Neural progenitor cell (in vitro differentiated cells): ENCODE measurements at regions not wholly inside any gene's neighbourhood (a gene's known extent, or its start where the extent isn't known, plus 50 kb on each side); places are given as distances from the start of the nearest gene placed in this dataset.

Experiments
- DNase-seq: peaks from one replicate; pipeline ENCODE4 v3.0.0-alpha.2; 2016; ENCODE audit warnings: low spot score
- H2AFZ ChIP-seq: fragments of 200-600 bp; sonication (generic); replicated peaks from 2 replicates; pipeline ENCODE4 v1.6.1; 2016; ENCODE audit warnings: antibody characterized with exemption
- H3F3A ChIP-seq: fragments of 200-600 bp; sonication (generic); 2 replicates; pipeline ENCODE4 v1.6.1; 2016; ENCODE audit warnings: antibody characterized with exemption, low read depth
- H3K27ac ChIP-seq: fragments of 200-600 bp; sonication (generic); 2 replicates; pipeline ENCODE4 v1.5.1; 2016; ENCODE audit warnings: mild to moderate bottlenecking
- H3K27me3 ChIP-seq: fragments of 200-600 bp; sonication (generic); 2 replicates; pipeline ENCODE4 v1.6.1; 2016; ENCODE audit warnings: mild to moderate bottlenecking, moderate library complexity
- H3K36me3 ChIP-seq: fragments of 200-600 bp; sonication (generic); 2 replicates; pipeline ENCODE4 v1.5.1; 2016
- H3K4me1 ChIP-seq: fragments of 200-600 bp; sonication (generic); 2 replicates; pipeline ENCODE4 v1.6.1; 2016; ENCODE audit warnings: mixed run types
- H3K4me2 ChIP-seq: fragments of 200-600 bp; sonication (generic); 2 replicates; pipeline ENCODE4 v1.6.1; 2016
- H3K4me3 ChIP-seq: fragments of 200-600 bp; sonication (generic); 2 replicates; pipeline ENCODE4 v1.5.1; 2016
- H3K79me2 ChIP-seq: fragments of 200-600 bp; sonication (generic); 2 replicates; pipeline ENCODE4 v1.6.1; 2016; ENCODE audit warnings: low read depth
- H3K9ac ChIP-seq: fragments of 200-600 bp; sonication (generic); 2 replicates; pipeline ENCODE4 v1.6.1; 2016
- H3K9me3 ChIP-seq: fragments of 200-600 bp; sonication (generic); 2 replicates; pipeline ENCODE4 v1.5.1; 2016; ENCODE audit warnings: low read depth
- H4K20me1 ChIP-seq: fragments of 200-600 bp; sonication (generic); 2 replicates; pipeline ENCODE4 v1.6.1; 2016; ENCODE audit warnings: low read depth
- H3K27ac Mint-ChIP-seq: 3 replicates; pipeline ENCODE4 v1.8.0; 2021; ENCODE audit warnings: mixed read lengths
- H3K27me3 Mint-ChIP-seq: 2 replicates; pipeline ENCODE4 v1.8.0; 2022; ENCODE audit warnings: low read depth, mild to moderate bottlenecking, inconsistent platforms, moderate library complexity, mixed read lengths; ENCODE audit not compliant: insufficient read depth
- H3K36me3 Mint-ChIP-seq: 3 replicates; pipeline ENCODE4 v1.8.0; 2021; ENCODE audit warnings: mixed read lengths
- H3K4me1 Mint-ChIP-seq: 3 replicates; pipeline ENCODE4 v1.8.0; 2021; ENCODE audit warnings: mixed read lengths
- H3K4me3 Mint-ChIP-seq: 3 replicates; pipeline ENCODE4 v1.8.0; 2021; ENCODE audit warnings: mild to moderate bottlenecking, moderate library complexity, mixed read lengths
- H3K9me3 Mint-ChIP-seq: 3 replicates; pipeline ENCODE4 v1.8.0; 2020; ENCODE audit warnings: mixed read lengths
- EZH2 ChIP-seq: fragments of 200-600 bp; sonication (generic); IDR thresholded peaks from 2 replicates; pipeline ENCODE4 v1.6.1; 2017; ENCODE audit warnings: antibody characterized with exemption, mild to moderate bottlenecking, moderate library complexity
- EZH2phosphoT487 ChIP-seq: fragments of 200-600 bp; sonication (generic); IDR thresholded peaks from 2 replicates; pipeline ENCODE4 v1.6.1; 2017; ENCODE audit warnings: antibody characterized with exemption
- TF ChIP-seq, protein P1 (sequence below): fragments of 200-600 bp; sonication (generic); IDR thresholded peaks from 2 replicates; pipeline ENCODE4 v1.5.1; 2017; ENCODE audit warnings: antibody characterized with exemption, mild to moderate bottlenecking

GRCh38 chr16:48479329-48479728, 94.1 kb upstream of the SIAH1 start:
- no peaks in the 10 kb centered on the region for H3K79me2 ChIP-seq
- H4K20me1 ChIP-seq: no peaks in the 10 kb centered on the region
- H3K4me3 ChIP-seq: no peak overlapping the region
- H3K4me1 ChIP-seq: peaks cover 11% of the 10 kb centered on the region
- H3F3A ChIP-seq: peaks cover 20% of the 10 kb centered on the region
- Mint-ChIP-seq H3K4me3 (no peak overlapping the region), H3K36me3 (no peaks in the 10 kb centered on the region), H3K9me3 (peaks cover 9% of the 10 kb centered on the region), H3K27ac (no peak overlapping the region), H3K27me3 (peaks cover 6% of the 10 kb centered on the region), H3K4me1 (peaks cover 13% of the 10 kb centered on the region)
- no peaks in the 10 kb centered on the region for H3K27me3 ChIP-seq
- no peaks in the 10 kb centered on the region for H3K36me3 ChIP-seq
- no peak for TF ChIP-seq EZH2phosphoT487
- no peak for TF ChIP-seq EZH2
- TF ChIP-seq, protein P1, sequence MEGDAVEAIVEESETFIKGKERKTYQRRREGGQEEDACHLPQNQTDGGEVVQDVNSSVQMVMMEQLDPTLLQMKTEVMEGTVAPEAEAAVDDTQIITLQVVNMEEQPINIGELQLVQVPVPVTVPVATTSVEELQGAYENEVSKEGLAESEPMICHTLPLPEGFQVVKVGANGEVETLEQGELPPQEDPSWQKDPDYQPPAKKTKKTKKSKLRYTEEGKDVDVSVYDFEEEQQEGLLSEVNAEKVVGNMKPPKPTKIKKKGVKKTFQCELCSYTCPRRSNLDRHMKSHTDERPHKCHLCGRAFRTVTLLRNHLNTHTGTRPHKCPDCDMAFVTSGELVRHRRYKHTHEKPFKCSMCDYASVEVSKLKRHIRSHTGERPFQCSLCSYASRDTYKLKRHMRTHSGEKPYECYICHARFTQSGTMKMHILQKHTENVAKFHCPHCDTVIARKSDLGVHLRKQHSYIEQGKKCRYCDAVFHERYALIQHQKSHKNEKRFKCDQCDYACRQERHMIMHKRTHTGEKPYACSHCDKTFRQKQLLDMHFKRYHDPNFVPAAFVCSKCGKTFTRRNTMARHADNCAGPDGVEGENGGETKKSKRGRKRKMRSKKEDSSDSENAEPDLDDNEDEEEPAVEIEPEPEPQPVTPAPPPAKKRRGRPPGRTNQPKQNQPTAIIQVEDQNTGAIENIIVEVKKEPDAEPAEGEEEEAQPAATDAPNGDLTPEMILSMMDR: no peak
- H3K4me2 ChIP-seq: peak overlapping the region; percentile 2
- no peak overlapping the region for H3K27ac ChIP-seq
- H2AFZ ChIP-seq: no peak overlapping the region
- H3K9ac ChIP-seq: no peak overlapping the region
- peak; percentile 19 for DNase-seq
- no peaks in the 10 kb centered on the region for H3K9me3 ChIP-seq

DNA sequence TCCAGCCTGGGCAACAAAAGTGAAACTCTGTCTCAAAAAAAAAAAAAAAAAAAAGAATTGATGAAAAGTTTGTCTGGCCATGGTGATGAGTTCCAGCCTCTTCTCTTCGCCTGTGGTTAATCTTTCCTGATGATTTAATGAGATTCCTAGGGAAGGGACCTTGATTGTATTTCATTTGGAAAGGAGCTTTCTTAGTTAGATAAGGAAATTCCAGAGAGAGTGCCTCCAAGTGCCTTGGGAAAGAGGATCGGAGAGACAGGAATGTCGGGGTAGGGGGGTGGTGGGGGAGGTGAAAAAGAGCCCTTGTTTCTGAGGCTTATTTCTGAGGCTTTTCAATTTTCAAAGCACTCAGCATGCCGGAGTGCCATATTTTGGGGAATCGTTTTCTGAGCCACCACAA, 93.2 kb upstream of the SIAH1 start:
- Mint-ChIP-seq H3K27me3 (peaks cover 2% of the 10 kb centered on the region), H3K9me3 (peaks cover 10% of the 10 kb centered on the region), H3K36me3 (no peaks in the 10 kb centered on the region), H3K4me1 (peaks cover 13% of the 10 kb centered on the region), H3K27ac (no peak overlapping the region), H3K4me3 (no peak overlapping the region)
- Histone ChIP-seq H3K4me2 (no peak overlapping the region), H3K36me3 (no peaks in the 10 kb centered on the region), H3F3A (peaks cover 20% of the 10 kb centered on the region), H3K9ac (no peak overlapping the region), H3K27me3 (no peaks in the 10 kb centered on the region), H2AFZ (no peak overlapping the region), H3K27ac (no peak overlapping the region), H3K4me3 (no peak overlapping the region), H3K79me2 (no peaks in the 10 kb centered on the region), H3K4me1 (peaks cover 11% of the 10 kb centered on the region), H4K20me1 (no peaks in the 10 kb centered on the region), H3K9me3 (no peaks in the 10 kb centered on the region)
- TF ChIP-seq, protein P1: no peak
- no peak for TF ChIP-seq EZH2
- no peak for TF ChIP-seq EZH2phosphoT487
- peak; percentile 67 for DNase-seq

- Histone ChIP-seq H3K4me1 (no peaks in the 10 kb centered on the region), H3K36me3 (no peaks in the 10 kb centered on the region), H2AFZ (no peak overlapping the region), H3K27me3 (no peaks in the 10 kb centered on the region), H3K4me2 (no peak overlapping the region), H3K4me3 (no peak overlapping the region), H3K9me3 (no peaks in the 10 kb centered on the region), H3K79me2 (no peaks in the 10 kb centered on the region), H3K9ac (no peak overlapping the region), H3K27ac (no peak overlapping the region), H4K20me1 (no peaks in the 10 kb centered on the region), H3F3A (no peaks in the 10 kb centered on the region)
- no peak for DNase-seq
- Mint-ChIP-seq H3K9me3 (peaks cover 6% of the 10 kb centered on the region), H3K27me3 (peaks cover 2% of the 10 kb centered on the region), H3K36me3 (no peaks in the 10 kb centered on the region), H3K4me3 (no peak overlapping the region), H3K4me1 (no peaks in the 10 kb centered on the region), H3K27ac (no peak overlapping the region)
- TF ChIP-seq, protein P1: no peak
- TF ChIP-seq EZH2: no peak
These were observed 86.2 kb upstream of the SIAH1 start for GRCh38 chr16:48471435-48471834.
